DND-41 (cell line): ENCODE measurements at regions not wholly inside any gene's neighbourhood (a gene's known extent, or its start where the extent isn't known, plus 50 kb on each side); places are given as distances from the start of the nearest gene placed in this dataset.

Experiments used
- EZH2 ChIP-seq: IDR thresholded peaks from 3 replicates; pipeline ENCODE4 v1.6.1; 2012; ENCODE audit warnings: borderline replicate concordance, low read depth, mild to moderate bottlenecking, moderate library complexity, low read length, inconsistent platforms; ENCODE audit not compliant: severe bottlenecking
- TF ChIP-seq, protein P1 (sequence below): IDR thresholded peaks from 2 replicates; pipeline ENCODE4 v1.5.1; 2012; ENCODE audit warnings: borderline replicate concordance, low read length, moderate library complexity, mild to moderate bottlenecking; ENCODE audit not compliant: poor library complexity, severe bottlenecking; ENCODE audit errors: extremely low read depth

DNA sequence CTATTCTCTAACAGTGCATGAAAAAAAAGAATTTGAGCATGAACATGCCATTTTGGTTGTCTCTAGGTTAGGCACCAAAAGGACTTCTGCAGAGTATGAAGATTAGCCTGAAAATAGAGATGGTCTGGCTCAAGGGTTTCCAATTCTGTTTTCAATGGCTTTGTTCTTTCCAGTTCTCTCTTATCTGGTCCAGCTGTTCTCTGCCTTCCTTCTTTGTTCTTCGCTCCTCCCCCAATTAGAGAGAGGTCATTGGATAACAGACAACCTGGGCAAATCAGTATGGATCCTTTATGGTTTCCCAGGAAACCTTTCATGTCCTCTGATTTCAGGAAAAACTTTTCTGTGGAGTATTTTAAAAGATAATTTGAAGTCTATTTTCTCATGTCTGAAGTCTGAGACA, 623.4 kb downstream of the PCDH17 start:
- TF ChIP-seq, protein P1, sequence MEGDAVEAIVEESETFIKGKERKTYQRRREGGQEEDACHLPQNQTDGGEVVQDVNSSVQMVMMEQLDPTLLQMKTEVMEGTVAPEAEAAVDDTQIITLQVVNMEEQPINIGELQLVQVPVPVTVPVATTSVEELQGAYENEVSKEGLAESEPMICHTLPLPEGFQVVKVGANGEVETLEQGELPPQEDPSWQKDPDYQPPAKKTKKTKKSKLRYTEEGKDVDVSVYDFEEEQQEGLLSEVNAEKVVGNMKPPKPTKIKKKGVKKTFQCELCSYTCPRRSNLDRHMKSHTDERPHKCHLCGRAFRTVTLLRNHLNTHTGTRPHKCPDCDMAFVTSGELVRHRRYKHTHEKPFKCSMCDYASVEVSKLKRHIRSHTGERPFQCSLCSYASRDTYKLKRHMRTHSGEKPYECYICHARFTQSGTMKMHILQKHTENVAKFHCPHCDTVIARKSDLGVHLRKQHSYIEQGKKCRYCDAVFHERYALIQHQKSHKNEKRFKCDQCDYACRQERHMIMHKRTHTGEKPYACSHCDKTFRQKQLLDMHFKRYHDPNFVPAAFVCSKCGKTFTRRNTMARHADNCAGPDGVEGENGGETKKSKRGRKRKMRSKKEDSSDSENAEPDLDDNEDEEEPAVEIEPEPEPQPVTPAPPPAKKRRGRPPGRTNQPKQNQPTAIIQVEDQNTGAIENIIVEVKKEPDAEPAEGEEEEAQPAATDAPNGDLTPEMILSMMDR: no peak
- TF ChIP-seq EZH2: no peak
